SU-DHL-6 (cell line): ENCODE measurements at regions not wholly inside any gene's neighbourhood (a gene's known extent, or its start where the extent isn't known, plus 50 kb on each side); places are given as distances from the start of the nearest gene placed in this dataset.

ENCODE experiments used
- CTCF ChIP-seq: fragments of 200-600 bp; sonication (generic); IDR thresholded peaks from one replicate; pipeline ENCODE4 v1.5.1; 2017; ENCODE audit warnings: antibody characterized with exemption, mild to moderate bottlenecking, low read length, moderate library complexity; ENCODE audit not compliant: insufficient read depth, poor library complexity, severe bottlenecking
- EZH2phosphoT487 ChIP-seq: fragments of 200-600 bp; sonication (generic), shearing (Covaris generic); conservative IDR thresholded peaks from 2 replicates; pipeline ENCODE4 v1.6.1; 2018; ENCODE audit warnings: mild to moderate bottlenecking, antibody characterized with exemption, low read length, moderate library complexity, mixed read lengths

GRCh38 chr2:106280224-106280623, 86.1 kb upstream of the UXS1 start:
- TF ChIP-seq CTCF (no peak), EZH2phosphoT487 (no peak)
